ENCODE measurements at regions not wholly inside any gene's neighbourhood (a gene's known extent, or its start where the extent isn't known, plus 50 kb on each side); places are given as distances from the start of the nearest gene placed in this dataset.

DNA sequence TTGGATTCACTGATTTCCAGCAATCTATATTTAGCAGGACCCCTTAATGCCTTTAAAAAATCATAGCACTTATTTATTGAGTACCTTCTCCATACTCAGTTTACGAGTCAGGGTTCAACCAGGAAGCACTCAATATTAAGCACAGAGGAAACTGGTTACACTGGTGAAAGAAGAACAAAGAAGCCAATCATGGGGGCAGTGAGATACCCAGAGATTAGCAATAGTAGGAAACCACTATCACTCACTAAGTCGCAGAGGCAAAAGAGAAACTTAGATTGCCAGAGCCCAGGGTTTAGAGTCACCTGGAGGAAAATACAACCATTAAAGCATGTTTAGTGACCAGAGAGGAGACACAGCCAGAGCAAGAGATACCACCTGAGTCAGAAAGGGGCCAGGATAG, 670.5 kb upstream of the USP24 start:
- no peak overlapping the region for H3K4me3 Mint-ChIP-seq
- Histone ChIP-seq H3K4me1 (ENCODE audit: control insufficient read depth in 1 of 2, extremely low read depth in 1 of 2, insufficient read depth in 2 of 2, low read length in 2 of 2) (no peaks in the 10 kb centered on the region), H3K27me3 (replicated peaks in 1 of 2; ENCODE audit: control insufficient read depth in 2 of 2, extremely low read depth in 1 of 2, insufficient read depth in 2 of 2, low read length in 1 of 2) (no peaks in the 10 kb centered on the region), H3K36me3 (ENCODE audit: control insufficient read depth in 2 of 2, extremely low read depth in 1 of 2, insufficient read depth in 1 of 2, low read length in 1 of 2) (no peaks in the 10 kb centered on the region), H3K9me3 (no peaks in the 10 kb centered on the region), H3K4me3 (ENCODE audit: control insufficient read depth in 1 of 2, extremely low read depth in 1 of 2, low read length in 1 of 2) (no peak overlapping the region), H3K27ac (ENCODE audit: low read length) (no peak overlapping the region)
- H3K4me1 Mint-ChIP-seq: no peaks in the 10 kb centered on the region
- POLR2A ChIA-PET: no interaction called here
- CTCF ChIA-PET: no interaction called here
- peaks cover 1 to 9% of the 10 kb centered on the region in 2 donors for H3K27me3 Mint-ChIP-seq
- no peaks in the 10 kb centered on the region for H3K9me3 Mint-ChIP-seq
- H3K36me3 Mint-ChIP-seq: no peaks in the 10 kb centered on the region
- no peak overlapping the region for H3K27ac Mint-ChIP-seq
- WGBS (ENCODE audit: insufficient coverage): no CpG with 5 or more reads among the region's 2 CpGs
- ATAC-seq (replicated peaks in 1 of 4) (no peak), DNase-seq (no peak)

DNA sequence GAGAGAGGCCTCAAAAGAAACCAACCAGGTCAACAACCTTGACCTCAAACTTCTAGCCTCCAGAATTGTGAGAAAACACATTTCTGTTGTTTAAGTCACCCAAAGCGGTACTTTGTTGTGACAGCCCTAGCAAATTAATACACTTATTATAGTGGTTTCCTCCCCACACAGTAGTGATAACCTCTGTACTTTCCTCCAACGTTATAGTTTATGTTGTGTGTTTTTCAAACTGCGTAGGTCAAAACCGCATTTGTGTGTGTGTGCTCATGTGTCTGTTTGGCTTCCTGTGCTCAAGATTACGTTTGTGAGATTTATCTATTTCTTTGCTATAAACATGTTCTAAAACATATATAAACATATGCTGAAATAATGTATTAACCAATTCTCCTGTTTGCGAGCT, 667.8 kb upstream of the USP24 start:
- Mint-ChIP-seq H3K27ac (no peak overlapping the region), H3K36me3 (no peaks in the 10 kb centered on the region), H3K4me3 (no peak overlapping the region), H3K4me1 (no peaks in the 10 kb centered on the region), H3K27me3 (peaks cover 0 to 5% of the 10 kb centered on the region in 2 donors), H3K9me3 (no peaks in the 10 kb centered on the region)
- no peaks in the 10 kb centered on the region for H3K9me3 ChIP-seq
- no peak overlapping the region for H3K4me3 ChIP-seq (ENCODE audit: control insufficient read depth in 1 of 2, extremely low read depth in 1 of 2, low read length in 1 of 2)
- DNase-seq (no peak), ATAC-seq (replicated peaks in 1 of 4) (no peak)
- H3K36me3 ChIP-seq (ENCODE audit: control insufficient read depth in 2 of 2, extremely low read depth in 1 of 2, insufficient read depth in 1 of 2, low read length in 1 of 2): no peaks in the 10 kb centered on the region
- H3K27ac ChIP-seq (ENCODE audit: low read length): no peak overlapping the region
- H3K4me1 ChIP-seq (ENCODE audit: control insufficient read depth in 1 of 2, extremely low read depth in 1 of 2, insufficient read depth in 2 of 2, low read length in 2 of 2): no peaks in the 10 kb centered on the region
- CTCF ChIA-PET: no interaction called here
- no CpG with 5 or more reads among the region's 6 CpGs for WGBS (ENCODE audit: insufficient coverage)
- POLR2A ChIA-PET: no interaction called here
- no peaks in the 10 kb centered on the region for H3K27me3 ChIP-seq (replicated peaks in 1 of 2; ENCODE audit: control insufficient read depth in 2 of 2, extremely low read depth in 1 of 2, insufficient read depth in 2 of 2, low read length in 1 of 2)

DNA sequence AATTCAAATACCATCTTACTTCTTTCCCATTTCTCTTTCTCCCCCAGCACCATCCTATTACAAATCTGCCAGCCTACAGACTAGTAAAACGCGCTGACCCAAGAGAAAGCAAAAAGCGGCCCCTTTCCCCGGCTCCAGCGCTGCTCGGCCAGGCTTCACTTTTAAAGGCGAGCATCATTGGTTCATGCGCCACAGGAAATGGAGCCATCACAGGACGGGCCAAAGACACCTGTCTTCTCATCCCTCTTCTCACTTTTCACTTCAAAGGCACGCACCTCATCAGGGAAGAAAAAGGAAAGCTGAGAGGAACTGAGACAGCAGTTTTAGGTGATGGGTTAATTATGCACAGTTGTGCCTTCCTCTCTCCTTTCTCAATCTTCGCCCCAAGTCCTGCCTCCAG, 664.2 kb upstream of the USP24 start:
- Histone ChIP-seq H3K27me3 (replicated peaks in 1 of 2; ENCODE audit: control insufficient read depth in 2 of 2, extremely low read depth in 1 of 2, insufficient read depth in 2 of 2, low read length in 1 of 2) (no peaks in the 10 kb centered on the region), H3K4me1 (ENCODE audit: control insufficient read depth in 1 of 2, extremely low read depth in 1 of 2, insufficient read depth in 2 of 2, low read length in 2 of 2) (no peaks in the 10 kb centered on the region), H3K36me3 (ENCODE audit: control insufficient read depth in 2 of 2, extremely low read depth in 1 of 2, insufficient read depth in 1 of 2, low read length in 1 of 2) (no peaks in the 10 kb centered on the region), H3K27ac (ENCODE audit: low read length) (no peak overlapping the region), H3K4me3 (ENCODE audit: control insufficient read depth in 1 of 2, extremely low read depth in 1 of 2, low read length in 1 of 2) (no peak overlapping the region), H3K9me3 (no peaks in the 10 kb centered on the region)
- ATAC-seq (replicated peaks in 1 of 4) (no peak), DNase-seq (no peak)
- WGBS (ENCODE audit: insufficient coverage): 98% methylated on average over 6 of the region's 11 CpGs
- H3K27me3 Mint-ChIP-seq: peaks cover 0 to 4% of the 10 kb centered on the region in 2 donors
- CTCF ChIA-PET: no interaction called here
- POLR2A ChIA-PET: no interaction called here
- H3K9me3 Mint-ChIP-seq: no peaks in the 10 kb centered on the region
- no peak overlapping the region for H3K4me3 Mint-ChIP-seq
- no peaks in the 10 kb centered on the region for H3K4me1 Mint-ChIP-seq
- H3K36me3 Mint-ChIP-seq: no peaks in the 10 kb centered on the region
- no peak overlapping the region for H3K27ac Mint-ChIP-seq

DNA sequence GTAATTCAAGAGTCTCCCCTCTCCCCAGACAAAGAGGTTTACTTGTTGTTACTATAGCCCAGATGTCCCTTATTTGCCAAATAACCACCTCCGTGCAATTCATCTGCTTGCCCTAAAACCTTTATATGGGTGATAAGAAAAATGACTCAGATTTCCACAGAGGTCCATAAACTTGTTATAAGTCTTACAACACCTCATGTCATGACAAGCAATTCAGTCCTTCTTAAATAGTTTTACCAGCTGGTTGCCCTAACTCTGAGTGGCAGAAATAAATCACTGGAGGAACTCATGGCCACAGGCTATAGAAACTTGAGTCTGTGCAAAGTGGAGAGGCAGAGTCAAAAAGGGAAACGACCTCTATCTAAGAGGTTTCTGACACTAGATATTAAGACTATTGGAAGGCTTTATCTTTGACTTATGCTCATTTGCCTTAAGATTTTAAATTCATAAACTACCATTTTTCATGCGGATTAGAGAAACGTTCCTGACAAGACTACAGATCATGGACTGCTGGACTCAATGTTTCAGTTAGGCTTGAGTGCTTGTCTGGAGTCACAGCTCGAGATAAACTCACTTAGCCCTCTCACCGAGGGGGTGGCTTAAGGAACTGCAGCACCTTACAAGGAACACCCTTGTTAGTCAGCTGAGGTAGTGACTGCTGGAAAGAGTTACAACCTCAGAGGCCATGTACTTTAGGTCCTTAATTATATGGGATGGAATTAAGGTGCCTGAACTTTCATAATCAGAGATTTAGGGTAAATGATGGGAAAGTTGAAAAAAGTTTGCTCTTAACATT, 662.5 kb upstream of the USP24 start:
- Histone ChIP-seq H3K36me3 (ENCODE audit: control insufficient read depth in 2 of 2, extremely low read depth in 1 of 2, insufficient read depth in 1 of 2, low read length in 1 of 2) (no peaks in the 10 kb centered on the region), H3K4me3 (ENCODE audit: control insufficient read depth in 1 of 2, extremely low read depth in 1 of 2, low read length in 1 of 2) (no peak overlapping the region), H3K27me3 (replicated peaks in 1 of 2; ENCODE audit: control insufficient read depth in 2 of 2, extremely low read depth in 1 of 2, insufficient read depth in 2 of 2, low read length in 1 of 2) (no peaks in the 10 kb centered on the region), H3K27ac (ENCODE audit: low read length) (no peak overlapping the region), H3K4me1 (ENCODE audit: control insufficient read depth in 1 of 2, extremely low read depth in 1 of 2, insufficient read depth in 2 of 2, low read length in 2 of 2) (no peaks in the 10 kb centered on the region), H3K9me3 (no peaks in the 10 kb centered on the region)
- Mint-ChIP-seq H3K27me3 (peaks cover 0 to 3% of the 10 kb centered on the region in 2 donors), H3K36me3 (no peaks in the 10 kb centered on the region), H3K27ac (no peak overlapping the region), H3K9me3 (no peaks in the 10 kb centered on the region), H3K4me1 (no peaks in the 10 kb centered on the region), H3K4me3 (no peak overlapping the region)
- no CpG with 5 or more reads among the region's 6 CpGs for WGBS (ENCODE audit: insufficient coverage)
- ATAC-seq (replicated peaks in 1 of 4) (no peak), DNase-seq (no peak)
- CTCF ChIA-PET: no interaction called here
- POLR2A ChIA-PET: no interaction called here

DNA sequence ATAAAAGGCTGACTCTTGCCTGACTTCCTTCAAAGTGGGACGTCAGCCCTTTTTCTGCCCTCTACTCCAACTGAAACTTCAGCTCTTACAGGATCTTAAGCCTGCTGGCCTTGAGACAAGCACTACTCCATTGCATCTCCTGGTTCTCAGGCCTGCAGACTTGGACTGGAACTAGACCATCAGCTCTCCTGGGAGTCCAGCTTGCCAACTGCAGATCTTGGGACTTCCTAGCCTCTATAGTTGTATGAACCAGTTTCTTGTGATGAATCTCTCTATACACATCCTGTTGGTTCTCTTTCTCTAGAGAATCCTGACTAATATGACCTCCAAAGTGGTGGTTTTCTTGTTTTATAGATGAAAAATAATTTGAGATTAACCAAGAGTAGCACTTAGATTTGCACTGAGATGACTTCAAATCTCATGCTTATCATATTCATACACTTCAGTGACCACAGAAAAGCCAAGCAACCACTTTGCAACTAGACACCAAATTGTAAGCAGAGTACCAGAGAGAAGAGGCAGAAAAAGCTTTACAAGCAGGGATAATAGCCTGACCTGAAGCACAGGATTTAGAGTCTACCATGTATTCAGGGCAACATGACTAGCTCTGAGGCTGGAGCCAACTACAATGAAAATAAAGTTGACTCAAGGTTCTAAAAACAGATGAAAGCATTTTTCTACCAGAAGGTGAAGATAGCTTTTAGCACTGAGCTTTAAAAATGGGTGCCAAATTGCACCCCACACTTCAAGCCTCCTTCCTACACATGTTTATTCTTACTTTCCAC, 661.3 kb upstream of the USP24 start:
- Mint-ChIP-seq H3K27me3 (no peaks in the 10 kb centered on the region), H3K4me3 (no peak overlapping the region), H3K27ac (no peak overlapping the region), H3K36me3 (no peaks in the 10 kb centered on the region), H3K9me3 (no peaks in the 10 kb centered on the region), H3K4me1 (no peaks in the 10 kb centered on the region)
- Histone ChIP-seq H3K4me3 (ENCODE audit: control insufficient read depth in 1 of 2, extremely low read depth in 1 of 2, low read length in 1 of 2) (no peak overlapping the region), H3K27me3 (replicated peaks in 1 of 2; ENCODE audit: control insufficient read depth in 2 of 2, extremely low read depth in 1 of 2, insufficient read depth in 2 of 2, low read length in 1 of 2) (no peaks in the 10 kb centered on the region), H3K27ac (ENCODE audit: low read length) (no peak overlapping the region), H3K4me1 (ENCODE audit: control insufficient read depth in 1 of 2, extremely low read depth in 1 of 2, insufficient read depth in 2 of 2, low read length in 2 of 2) (no peaks in the 10 kb centered on the region), H3K36me3 (ENCODE audit: control insufficient read depth in 2 of 2, extremely low read depth in 1 of 2, insufficient read depth in 1 of 2, low read length in 1 of 2) (no peaks in the 10 kb centered on the region), H3K9me3 (no peaks in the 10 kb centered on the region)
- WGBS (ENCODE audit: insufficient coverage): 63% methylated on average over 1 of the region's 1 CpG
- CTCF ChIA-PET: interaction anchor here (0.6 kb wide), 2 partner anchors 10 to 188 kb away, joined by 3 read pairs; no protein-coding TSS in a partner anchor
- no peak for ATAC-seq (replicated peaks in 1 of 4)
- no peak for DNase-seq
- POLR2A ChIA-PET: interaction anchor here in 1 of 2 donors (0.6 kb wide), 1 partner anchor 80 kb away, joined by 6 read pairs; no protein-coding TSS in a partner anchor

DNA sequence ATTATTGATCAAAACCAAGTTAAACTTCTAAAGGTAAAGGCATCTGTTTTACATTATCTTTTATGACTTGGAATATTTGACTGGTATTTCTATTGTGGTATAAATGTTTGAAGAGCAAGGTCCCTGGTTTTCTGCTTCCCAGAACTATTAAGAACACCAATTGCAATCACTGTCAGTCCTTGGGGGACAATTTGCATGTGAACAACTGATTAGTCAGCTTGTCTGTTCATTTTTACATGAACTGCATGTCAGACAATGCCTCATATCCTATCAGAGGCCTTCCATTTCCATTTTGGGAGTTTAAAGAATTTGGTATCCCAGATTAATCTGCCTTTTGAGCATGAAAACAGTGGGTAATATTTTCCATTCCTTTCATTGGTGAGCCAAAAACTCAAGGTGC, 654.9 kb upstream of the USP24 start:
- Mint-ChIP-seq H3K27me3 (peaks cover 0 to 4% of the 10 kb centered on the region in 2 donors), H3K4me3 (no peak overlapping the region)

More for the DNA sequence above, 654.9 kb upstream of the USP24 start:
- ChIA-PET POLR2A (interaction anchor here in 1 of 2 donors (0.5 kb wide), 1 partner anchor 47 kb away, joined by 3 read pairs; no protein-coding TSS in a partner anchor), CTCF (no interaction called here)
- Histone ChIP-seq H3K9me3 (no peaks in the 10 kb centered on the region), H3K4me1 (ENCODE audit: control insufficient read depth in 1 of 2, extremely low read depth in 1 of 2, insufficient read depth in 2 of 2, low read length in 2 of 2) (no peaks in the 10 kb centered on the region), H3K27me3 (replicated peaks in 1 of 2; ENCODE audit: control insufficient read depth in 2 of 2, extremely low read depth in 1 of 2, insufficient read depth in 2 of 2, low read length in 1 of 2) (no peaks in the 10 kb centered on the region), H3K27ac (ENCODE audit: low read length) (no peak overlapping the region), H3K4me3 (ENCODE audit: control insufficient read depth in 1 of 2, extremely low read depth in 1 of 2, low read length in 1 of 2) (no peak overlapping the region), H3K36me3 (ENCODE audit: control insufficient read depth in 2 of 2, extremely low read depth in 1 of 2, insufficient read depth in 1 of 2, low read length in 1 of 2) (no peaks in the 10 kb centered on the region)
- no peak for ATAC-seq (replicated peaks in 1 of 4)
- no peak overlapping the region for H3K27ac Mint-ChIP-seq
- no peaks in the 10 kb centered on the region for H3K4me1 Mint-ChIP-seq
- DNase-seq: no peak
- H3K9me3 Mint-ChIP-seq: no peaks in the 10 kb centered on the region
- H3K36me3 Mint-ChIP-seq: no peaks in the 10 kb centered on the region
